GM12878 (cell line): ENCODE measurements at regions not wholly inside any gene's neighbourhood (a gene's known extent, or its start where the extent isn't known, plus 50 kb on each side); places are given as distances from the start of the nearest gene placed in this dataset.
"Not testable (repeated sequence)": the region's sequence is repeated elsewhere in the genome, so short reads cannot be mapped to it uniquely, and the experiment has no call there.

ENCODE experiments used
- ATAC-seq: fragments of 200-7000 bp; cut with Tn5 transposase; 3 replicates; pipeline ENCODE4 v1.9.1; 2020; ENCODE audit warnings: mild to moderate bottlenecking, moderate library complexity
- BruUV-seq: library from RNA; stranded (reverse); fragments of 400-500 nt; replicated peaks from 2 replicates; lab custom pipeline; 2021; lab: Mats Ljungman, UMichigan
- CTCF ChIA-PET: fragments of 300-600 bp; sonication (Branson Sonifier 250); formaldehyde crosslinking; extraction: SDS; loops from one replicate; lab custom pipeline; 2021; ENCODE audit warnings: inconsistent platforms; lab: Yijun Ruan, JAX
- POLR2A ChIA-PET: fragments of 350-600 bp; formaldehyde crosslinking; extraction: SDS; loops from one replicate; lab custom pipeline; 2021; ENCODE audit warnings: inconsistent platforms; lab: Charles Lee
- RAD21 ChIA-PET: fragments of 300-600 bp; sonication (Branson Sonifier 250); formaldehyde crosslinking; loops from one replicate; lab custom pipeline; 2023; ENCODE audit warnings: antibody characterized with exemption; ENCODE audit not compliant: unreplicated experiment; lab: Charles Lee
- SMC1A ChIA-PET: fragments of 300-600 bp; sonication (Branson Sonifier 250); formaldehyde crosslinking; loops from one replicate; lab custom pipeline; 2023; ENCODE audit not compliant: unreplicated experiment, uncharacterized antibody; lab: Charles Lee
- DNase-seq: peaks from one replicate; pipeline ENCODE4 v3.0.0-alpha.2; 2011; ENCODE audit warnings: low read depth, low spot score
- FAIRE-seq: peaks from 3 replicates; lab custom pipeline; 2011; peaks lifted over from hg19 to GRCh38; lab: Jason Lieb, UNC
- H2AFZ ChIP-seq: 2 replicates; pipeline ENCODE4 v1.6.0; 2011; ENCODE audit warnings: low read depth, low read length, control low read depth; ENCODE audit not compliant: control insufficient read depth
- H3K27ac ChIP-seq: 2 replicates; pipeline ENCODE4 v1.5.1; 2011; ENCODE audit warnings: control low read depth; ENCODE audit not compliant: control insufficient read depth, insufficient read depth
- H3K27me3 ChIP-seq, 2 experiments: replicated peaks in 1 of 2; 2 replicates each; pipeline versions ENCODE4 v1.6.0 to v1.6.1; 2011; ENCODE audit warnings: low read length in 1 of 2; ENCODE audit not compliant: control insufficient read depth in 2 of 2, insufficient read depth in 2 of 2
- H3K36me3 ChIP-seq, 2 experiments: 2 replicates each; pipeline ENCODE4 v1.5.1; 2011; ENCODE audit warnings: low read length in 1 of 2; ENCODE audit not compliant: control insufficient read depth in 2 of 2, insufficient read depth in 2 of 2
- H3K4me1 ChIP-seq: 2 replicates; pipeline ENCODE4 v1.6.1; 2011; ENCODE audit warnings: mild to moderate bottlenecking, low read length, moderate library complexity, mixed read lengths; ENCODE audit not compliant: control insufficient read depth, insufficient read depth
- H3K4me2 ChIP-seq: 2 replicates; pipeline ENCODE4 v1.6.0; 2011; ENCODE audit warnings: control low read depth; ENCODE audit not compliant: control insufficient read depth, insufficient read depth
- H3K4me3 ChIP-seq: fragments of 200-600 bp; sonication (generic); 2 replicates; pipeline ENCODE4 v1.5.1; 2016
- H3K79me2 ChIP-seq: 2 replicates; pipeline ENCODE4 v1.6.0; 2011; ENCODE audit warnings: low read length; ENCODE audit not compliant: control insufficient read depth, insufficient read depth
- H3K9ac ChIP-seq: 2 replicates; pipeline ENCODE4 v1.8.0; 2011; ENCODE audit warnings: low read length, control low read depth, mixed read lengths; ENCODE audit not compliant: control insufficient read depth, insufficient read depth
- H3K9me3 ChIP-seq: replicated peaks from 3 replicates; pipeline ENCODE4 v1.5.1; 2011; ENCODE audit warnings: mild to moderate bottlenecking, low read length; ENCODE audit not compliant: control insufficient read depth, insufficient read depth
- H4K20me1 ChIP-seq: 2 replicates; pipeline ENCODE4 v1.6.0; 2011; ENCODE audit not compliant: control insufficient read depth, insufficient read depth
- GABPA ChIP-seq: IDR thresholded peaks from 2 replicates; pipeline ENCODE4 v1.6.1; 2014; ENCODE audit warnings: antibody characterized with exemption, low read depth, mild to moderate bottlenecking, inconsistent platforms
- HCFC1 ChIP-seq: fragments of 150-350 bp; IDR thresholded peaks from 2 replicates; pipeline ENCODE4 v1.6.1; 2014; ENCODE audit warnings: low read length
- RCOR1 ChIP-seq: conservative IDR thresholded peaks from 2 replicates; pipeline ENCODE4 v1.6.1; 2012; ENCODE audit warnings: low read depth, low read length, improper control_type of control experiment
- SIN3A ChIP-seq: IDR thresholded peaks from 2 replicates; pipeline ENCODE4 v1.6.1; 2012; ENCODE audit warnings: low read depth, low read length, improper control_type of control experiment
- WGBS: methylation state at CpG from one replicate; pipeline ENCODE4 v1.1.6; 2016; ENCODE audit warnings: low lambda C conversion rate; ENCODE audit not compliant: insufficient replicate concordance, insufficient coverage; ENCODE audit errors: missing lambda C conversion rate; 5-methylcytosine and 5-hydroxymethylcytosine counted together
- in situ Hi-C: fragments of 300-500 bp; cut with MboI; formaldehyde crosslinking; loops from 9 replicates; pipeline ENCODE4 v1.14.3; 2018; ENCODE audit warnings: mixed read lengths
- intact Hi-C: fragments of 100-400 bp; cut with micrococcal nuclease; formaldehyde crosslinking; loops from one replicate; pipeline ENCODE4 v1.14.2; 2022; ENCODE audit not compliant: unreplicated experiment

DNA sequence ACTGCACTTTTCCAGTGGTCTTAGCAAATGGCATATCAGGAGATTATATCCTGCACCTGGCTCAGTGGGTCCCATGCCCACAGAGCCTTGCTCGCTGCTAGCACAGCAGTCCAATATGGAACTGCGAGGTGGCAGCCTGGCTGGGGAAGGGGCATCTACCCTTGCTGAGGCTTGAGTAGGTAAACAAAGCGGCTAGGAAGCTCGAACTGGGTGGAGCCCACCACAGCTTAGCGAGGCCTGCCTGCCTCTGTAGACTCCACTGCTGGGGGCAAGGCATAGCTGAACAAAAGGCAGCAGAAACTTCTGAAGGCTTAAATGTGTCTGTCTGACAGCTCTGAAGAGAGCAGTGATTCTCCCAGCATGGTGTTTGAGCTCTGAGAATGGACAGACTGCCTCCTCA is 71.0 kb upstream of the IRX4 start:
- ATAC-seq, SMC1A ChIA-PET: not testable (repeated sequence)

GRCh38 chr5:1952444-1953099 is 69.8 kb upstream of the IRX4 start:
- DNase-seq (no peak), FAIRE-seq (no peak), ATAC-seq (no peak)
- in situ Hi-C loops, result no loop called here
- no peak overlapping the region for H3K27ac ChIP-seq
- no peaks in the 10 kb centered on the region for H3K36me3 ChIP-seq
- no peak overlapping the region for H3K4me3 ChIP-seq
- no peak overlapping the region for H3K9ac ChIP-seq
- ChIA-PET RAD21 (no interaction called here), POLR2A (no interaction called here), SMC1A (no interaction called here), CTCF (no interaction called here)
- H3K9me3 ChIP-seq, result no peaks in the 10 kb centered on the region
- BruUV-seq, result no TSS peak
- no peak overlapping the region for H2AFZ ChIP-seq
- no peaks in the 10 kb centered on the region for H3K79me2 ChIP-seq
- no peaks in the 10 kb centered on the region; a peak in 1 of 4 replicates for H3K27me3 ChIP-seq
- no peaks in the 10 kb centered on the region for H4K20me1 ChIP-seq
- 15% methylated on average over 20 of the region's 20 CpGs for WGBS
- no peak for TF ChIP-seq GABPA
- no peak for TF ChIP-seq SIN3A
- no peak for TF ChIP-seq HCFC1
- TF ChIP-seq RCOR1, result no peak
- no peak overlapping the region for H3K4me2 ChIP-seq
- intact Hi-C loops, result no loop called here
- no peaks in the 10 kb centered on the region for H3K4me1 ChIP-seq

More for the DNA sequence above, 71.0 kb upstream of the IRX4 start:
- RAD21 ChIA-PET, H3K4me3 ChIP-seq, in situ Hi-C loops, H3K9ac ChIP-seq, FAIRE-seq, CTCF ChIA-PET, H3K36me3 ChIP-seq, H4K20me1 ChIP-seq, H3K27me3 ChIP-seq, POLR2A ChIA-PET, intact Hi-C loops, H3K9me3 ChIP-seq, H3K4me2 ChIP-seq, H2AFZ ChIP-seq, DNase-seq, BruUV-seq, H3K79me2 ChIP-seq, H3K27ac ChIP-seq, H3K4me1 ChIP-seq: not testable (repeated sequence)
- 11% methylated on average over 5 of the region's 5 CpGs for WGBS
